GM21447 (cell line): ENCODE measurements at regions not wholly inside any gene's neighbourhood (a gene's known extent, or its start where the extent isn't known, plus 50 kb on each side); places are given as distances from the start of the nearest gene placed in this dataset.

Experiments used
- ATAC-seq: cut with Tn5 transposase; IDR thresholded peaks from one replicate; pipeline ENCODE4 v1.9.1; 2021; ENCODE audit not compliant: unreplicated experiment

DNA sequence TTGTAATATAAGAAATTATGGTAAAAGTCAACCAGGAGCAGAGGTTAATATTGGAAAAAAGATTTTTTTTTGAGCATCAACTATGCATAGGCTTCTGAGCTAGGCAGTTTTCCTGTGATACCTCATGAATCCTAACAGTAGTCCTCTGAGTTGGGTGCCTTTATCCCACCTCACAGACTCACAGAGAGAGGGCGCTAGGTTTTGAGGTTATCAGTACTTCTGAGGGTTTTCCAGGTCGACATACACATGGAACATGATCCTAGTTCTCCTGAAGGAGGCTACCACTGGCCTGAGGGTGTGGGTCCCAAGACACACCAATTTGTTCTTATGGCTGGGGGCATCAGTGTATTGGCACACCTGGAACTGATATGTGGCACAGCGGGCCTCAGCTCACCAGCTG is 358.8 kb upstream of the JAG1 start:
- ATAC-seq, result no peak

- no peak for ATAC-seq
Measured at GRCh38 chr20:11034025-11034424, 360.2 kb upstream of the JAG1 start.

DNA sequence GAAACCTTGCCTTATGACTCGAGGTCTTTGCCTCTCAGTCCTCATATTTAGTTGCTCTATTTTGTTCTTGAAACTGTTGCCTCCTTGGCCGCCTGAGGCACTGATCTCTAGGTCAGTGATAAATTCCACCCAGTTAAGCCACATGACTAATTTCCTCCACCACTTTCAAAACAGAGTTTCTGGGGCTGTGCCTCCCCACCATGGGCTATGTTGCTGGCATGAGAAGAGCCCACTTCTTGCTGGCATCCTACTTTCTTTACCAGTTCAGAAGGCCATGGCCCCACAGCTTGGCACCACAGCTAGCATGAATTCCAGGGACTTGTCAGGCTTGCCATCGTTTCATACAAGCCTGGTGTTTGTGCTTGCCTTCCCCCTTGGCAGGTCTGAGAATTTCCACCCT is 361.4 kb upstream of the JAG1 start:
- ATAC-seq, result no peak

DNA sequence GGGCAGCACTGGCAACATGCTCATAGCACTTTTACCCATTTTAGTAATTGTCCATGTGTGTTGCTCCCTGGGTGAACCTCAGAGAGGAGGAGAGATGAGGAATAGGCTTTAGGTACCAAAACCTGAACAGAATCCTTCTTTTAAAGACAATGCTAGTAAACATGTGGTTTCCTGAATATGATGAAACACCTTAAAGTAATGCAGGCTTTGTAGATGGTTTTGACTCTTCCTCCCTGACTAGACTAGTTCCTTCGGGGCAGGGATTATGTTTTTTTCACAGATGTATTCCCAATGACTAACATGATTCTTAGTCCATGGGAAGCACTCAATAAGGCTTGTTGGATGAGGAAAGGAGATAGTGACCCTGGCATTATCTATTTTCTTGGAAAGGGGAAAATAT is 367.6 kb upstream of the JAG1 start:
- no peak for ATAC-seq

DNA sequence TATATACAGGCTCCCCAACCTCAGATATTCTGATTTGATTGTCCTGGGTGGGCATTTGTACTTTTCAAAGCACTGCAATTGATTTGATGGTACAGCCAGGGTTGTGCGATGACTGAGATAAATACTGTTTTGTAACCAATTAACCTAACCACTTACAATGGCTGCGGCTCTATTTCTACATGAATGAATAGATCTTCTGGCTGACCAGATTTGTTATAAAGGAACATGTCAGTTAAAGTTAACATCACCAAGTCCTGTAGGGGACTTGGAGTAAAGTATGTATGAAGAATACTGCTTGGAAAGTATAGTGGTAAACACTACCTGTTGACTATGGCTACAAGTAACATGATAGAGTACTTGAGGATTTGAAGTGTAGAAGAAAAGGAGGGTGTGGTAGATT is 369.2 kb upstream of the JAG1 start:
- ATAC-seq, result no peak

GRCh38 chr20:11044561-11044960 is 370.8 kb upstream of the JAG1 start:
- no peak for ATAC-seq

DNA sequence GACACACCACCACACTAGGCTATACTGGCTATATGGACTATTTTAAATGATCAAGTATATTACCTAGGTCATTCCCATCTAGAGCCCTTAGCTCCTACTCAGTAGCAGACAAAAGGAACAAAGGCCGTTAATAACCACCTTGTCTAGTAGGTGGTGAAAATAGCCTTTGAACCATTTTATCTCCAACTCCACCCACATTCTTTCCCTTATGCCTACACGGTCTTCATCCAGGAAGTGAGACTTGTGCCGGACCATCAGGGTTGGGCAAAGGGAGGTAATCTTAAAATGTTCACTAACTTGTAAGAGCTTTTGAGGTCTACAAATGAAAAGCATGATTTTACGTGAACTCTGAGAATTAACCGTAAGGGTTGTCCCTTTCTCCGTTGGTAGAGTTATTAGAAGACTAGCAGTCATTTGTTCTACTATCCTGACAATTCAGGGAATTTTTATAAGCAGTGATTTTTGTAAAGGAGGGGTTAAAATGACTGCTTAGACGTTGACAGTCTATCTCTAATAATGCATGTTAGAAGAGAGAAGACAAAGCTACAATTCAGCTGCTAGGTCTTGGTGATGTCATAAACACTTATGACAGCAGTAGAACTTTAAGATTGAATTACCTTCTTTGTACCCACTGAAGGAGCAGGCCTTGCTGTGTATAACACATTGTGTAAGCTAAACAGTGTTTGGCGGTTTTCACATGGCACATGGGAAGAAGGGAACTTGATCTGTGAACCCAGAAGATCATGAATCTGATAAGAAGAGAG is 371.8 kb upstream of the JAG1 start:
- no peak for ATAC-seq

DNA sequence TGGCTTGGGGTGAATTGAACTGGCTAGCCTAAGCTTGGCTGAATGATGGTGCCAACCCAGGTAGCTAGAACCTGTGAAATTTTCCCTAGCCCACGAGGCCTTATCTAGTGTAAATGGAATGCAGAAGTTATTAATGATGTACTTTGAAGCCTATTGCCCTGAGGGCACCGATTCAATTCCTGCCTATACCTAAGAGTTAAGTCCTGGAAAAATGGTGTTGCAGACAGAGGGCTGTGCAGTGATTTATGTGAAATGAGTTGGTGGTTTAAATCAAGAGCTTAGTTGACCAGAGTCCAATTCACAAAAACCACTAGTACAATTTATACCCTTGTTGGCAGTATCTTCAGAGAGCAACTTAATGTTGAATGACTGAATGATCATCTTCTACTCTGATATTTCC is 373.8 kb upstream of the JAG1 start:
- no peak for ATAC-seq

DNA sequence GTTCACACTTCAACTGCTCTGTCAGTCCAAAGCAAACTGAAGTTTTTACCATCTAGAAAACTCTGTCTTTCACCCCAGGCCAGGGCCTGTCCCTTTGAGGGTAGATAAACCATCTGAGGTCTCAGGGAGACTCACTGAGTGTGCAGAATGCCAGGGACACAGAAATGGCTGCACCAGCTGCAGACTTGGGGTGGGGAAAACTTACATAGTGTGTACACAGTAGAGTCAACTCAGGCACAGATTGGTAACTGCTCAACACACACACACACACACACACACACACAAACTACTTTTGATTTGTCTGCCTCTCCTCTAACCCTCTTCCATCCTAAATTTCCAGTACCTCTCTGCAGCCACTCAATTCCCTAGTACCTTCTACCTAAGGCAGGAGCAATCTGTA is 374.9 kb upstream of the JAG1 start:
- ATAC-seq, result no peak

- ATAC-seq, result no peak
Measured at GRCh38 chr20:11050350-11050749, 376.6 kb upstream of the JAG1 start.

DNA sequence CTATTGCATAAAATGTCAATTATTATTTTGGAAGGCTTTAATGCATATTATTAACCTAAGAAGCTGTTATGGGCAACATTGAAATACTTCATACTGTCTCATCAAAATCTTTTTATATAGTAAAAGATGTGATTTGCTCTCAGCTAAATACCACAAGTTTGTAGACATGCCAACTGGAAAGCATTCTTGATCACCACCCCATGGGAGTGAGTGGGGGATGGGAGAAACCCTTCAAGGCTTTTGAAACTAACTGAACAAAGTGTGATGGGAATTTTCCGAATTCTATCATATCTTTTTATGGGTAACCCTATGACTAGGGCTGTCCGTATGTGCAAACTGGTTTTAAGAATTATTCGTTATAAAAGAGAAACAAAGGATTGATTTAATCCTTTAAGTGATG is 377.3 kb upstream of the JAG1 start:
- no peak for ATAC-seq

GRCh38 chr20:11053310-11053709 is 379.5 kb upstream of the JAG1 start:
- no peak for ATAC-seq

GRCh38 chr20:11054266-11054993 is 380.6 kb upstream of the JAG1 start:
- ATAC-seq, result no peak

DNA sequence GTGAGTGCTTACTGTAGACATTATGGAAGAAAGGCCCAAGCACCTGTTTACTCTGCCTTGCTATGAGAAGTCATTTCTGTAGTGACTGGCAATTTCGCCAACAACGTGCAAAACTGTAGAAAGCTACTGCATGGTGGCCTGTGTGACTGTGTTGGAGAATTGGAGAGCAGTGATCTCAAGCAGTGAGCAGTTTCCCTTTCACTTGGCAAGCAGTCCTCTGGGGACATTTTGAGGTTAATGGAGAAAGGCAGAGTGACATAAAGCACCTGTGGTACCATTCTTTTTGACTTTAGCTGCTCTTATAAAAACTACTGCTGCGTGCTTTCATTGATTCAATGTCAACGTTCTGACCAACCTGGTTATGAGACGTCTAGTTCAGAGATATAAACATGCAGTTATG is 382.6 kb upstream of the JAG1 start:
- ATAC-seq, result no peak

DNA sequence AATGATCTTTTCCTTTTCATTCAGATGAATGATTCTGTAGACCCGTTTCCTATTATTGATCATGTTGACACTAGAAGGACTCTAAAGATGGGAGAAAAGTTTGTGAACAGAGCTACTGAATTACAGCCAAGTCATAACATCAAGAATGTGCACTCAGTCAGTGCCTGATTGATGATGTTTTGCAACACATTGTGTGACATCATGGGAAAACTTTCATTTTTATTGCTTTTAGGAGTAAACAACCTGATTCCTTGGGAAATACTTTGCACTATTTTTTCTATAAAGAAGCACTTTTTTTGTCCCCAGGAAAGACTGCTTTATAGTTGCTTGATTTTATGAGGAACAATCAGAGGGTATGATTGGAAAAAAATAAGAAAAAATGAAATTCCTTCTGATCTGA is 383.8 kb upstream of the JAG1 start:
- ATAC-seq, result no peak

DNA sequence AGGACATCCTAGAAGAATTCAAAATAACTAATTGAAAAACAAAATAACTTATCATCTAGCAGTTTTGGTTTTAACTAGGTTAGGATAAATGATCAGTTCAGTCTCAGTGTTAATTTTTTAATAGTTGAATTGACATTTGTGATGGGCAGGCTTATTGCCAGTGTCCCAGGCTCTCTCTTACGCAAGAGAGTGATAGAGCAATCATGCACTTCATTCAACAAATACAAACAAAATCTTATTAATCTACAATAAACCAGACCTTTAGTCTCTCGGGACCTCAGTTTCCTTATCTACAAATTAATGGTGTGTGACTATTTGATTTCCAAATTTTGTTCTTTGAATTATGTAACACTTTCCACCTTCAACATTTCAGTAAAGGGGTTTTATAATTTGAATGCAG is 385.9 kb upstream of the JAG1 start:
- no peak for ATAC-seq

DNA sequence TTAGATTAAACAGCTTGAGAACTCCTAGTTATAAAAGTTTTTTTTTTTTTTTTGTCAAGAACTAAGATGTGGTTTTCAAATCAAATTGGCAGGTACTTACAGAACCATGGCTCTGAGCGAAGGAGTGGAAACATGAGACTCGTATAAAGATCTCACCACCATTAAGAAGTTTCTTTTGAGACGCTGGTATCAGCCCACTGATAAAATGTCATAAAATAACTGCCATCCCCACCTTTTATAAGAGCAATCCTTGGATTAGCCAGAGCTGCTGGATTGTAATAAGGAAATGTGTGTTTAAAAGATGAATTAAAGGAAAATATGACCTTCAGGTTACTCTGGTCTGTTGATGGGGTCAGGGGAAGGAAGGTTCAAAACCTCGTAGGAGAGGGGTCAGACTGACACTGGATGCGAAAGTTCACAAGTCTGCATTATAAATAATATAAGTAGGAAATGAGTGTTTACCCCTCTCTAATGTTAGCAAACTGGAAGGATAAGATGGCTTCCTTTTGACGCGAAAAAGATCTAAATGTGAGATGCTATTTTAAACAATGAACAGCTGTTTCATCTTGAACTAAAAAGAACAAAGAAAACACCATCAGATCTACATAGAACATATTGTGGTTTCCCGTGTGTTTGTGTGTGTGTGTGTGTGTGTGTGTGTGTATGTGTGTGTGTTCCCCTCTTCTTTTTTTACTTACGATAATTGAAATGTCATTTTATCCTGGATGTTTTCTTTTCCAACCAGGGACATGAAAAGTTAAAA is 386.8 kb upstream of the JAG1 start:
- no peak for ATAC-seq

DNA sequence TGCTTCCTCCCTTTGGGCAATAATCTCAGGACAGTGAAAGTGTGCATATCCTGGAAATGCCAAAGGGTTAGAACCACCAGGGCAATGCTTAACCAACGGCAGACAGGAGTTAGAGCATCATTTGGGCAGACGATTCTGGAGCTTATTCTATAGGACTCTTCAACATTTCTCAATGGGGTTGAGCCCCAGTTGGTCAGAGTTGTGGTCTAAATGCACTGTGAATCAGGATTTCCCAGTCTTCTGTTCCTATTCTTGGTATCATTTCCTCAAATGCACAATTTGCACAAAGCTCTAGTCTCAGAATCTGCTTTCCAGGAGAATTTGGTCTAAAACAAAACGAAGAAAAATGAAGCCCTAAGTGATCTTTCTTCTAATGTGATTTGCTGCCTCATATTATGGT is 389.6 kb upstream of the JAG1 start:
- ATAC-seq, result no peak

GRCh38 chr20:11064946-11065345 is 391.1 kb upstream of the JAG1 start:
- no peak for ATAC-seq

- ATAC-seq, result no peak
Measured at GRCh38 chr20:11067359-11067758, 393.6 kb upstream of the JAG1 start.

DNA sequence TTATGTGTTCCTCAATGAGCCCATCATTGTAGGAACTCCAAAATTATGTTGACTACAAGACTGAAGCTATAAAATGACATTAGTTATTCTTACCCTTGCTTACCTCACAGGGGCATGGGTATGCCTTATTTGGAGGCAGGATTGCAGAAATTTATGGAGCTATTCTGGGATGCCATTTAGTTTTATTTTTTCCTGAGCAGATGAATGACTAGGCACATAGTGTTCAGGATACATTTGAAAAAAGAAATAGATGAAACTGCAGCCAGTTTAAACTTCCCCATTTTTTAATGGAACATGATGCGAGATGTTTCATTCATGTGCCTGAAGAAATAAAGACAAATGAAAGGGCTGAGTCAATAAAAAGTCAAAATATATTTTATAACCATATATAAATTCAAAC is 399.2 kb upstream of the JAG1 start:
- no peak for ATAC-seq
